CD4-positive, alpha-beta T cell (primary cell): ENCODE measurements at regions not wholly inside any gene's neighbourhood (a gene's known extent, or its start where the extent isn't known, plus 50 kb on each side); places are given as distances from the start of the nearest gene placed in this dataset.

ENCODE experiments used
- ATAC-seq: fragments of 200-7000 bp; cut with Tn5 transposase; one replicate; pipeline ENCODE4 v1.10.0; 2022; ENCODE audit warnings: mild to moderate bottlenecking; ENCODE audit not compliant: poor library complexity
- CTCF ChIA-PET: fragments of 350-600 bp; sonication (Branson Sonifier 250); formaldehyde crosslinking; loops from one replicate; lab custom pipeline; 2021; ENCODE audit warnings: antibody characterized with exemption, inconsistent platforms; lab: Charles Lee
- POLR2A ChIA-PET: fragments of 350-600 bp; sonication (Branson Sonifier 250); formaldehyde crosslinking; loops from one replicate; lab custom pipeline; 2021; ENCODE audit warnings: antibody characterized with exemption, inconsistent platforms; lab: Charles Lee
- DNase-seq, 14 experiments: peaks; one replicate each; pipeline ENCODE4 v3.0.0-alpha.2; 2013 to 2020; ENCODE audit warnings: mixed read lengths in 2 of 14
- H3K27ac ChIP-seq, 2 donors: one replicate each; pipeline versions ENCODE4 v1.5.1 to v1.7.0; 2013; ENCODE audit warnings: low read length in 2 of 2, low read depth in 1 of 2, mild to moderate bottlenecking in 1 of 2
- H3K27me3 ChIP-seq, 2 experiments: 1 replicate in 1 of 2; 2 replicates in 1 of 2; pipeline versions ENCODE4 v1.6.1 to v1.7.0; 2013; ENCODE audit warnings: low read length in 2 of 2, control low read depth in 1 of 2, mild to moderate bottlenecking in 1 of 2, moderate library complexity in 1 of 2; ENCODE audit not compliant: insufficient read depth in 2 of 2, control insufficient read depth in 1 of 2
- H3K36me3 ChIP-seq: one replicate; pipeline ENCODE4 v1.6.1; 2013; ENCODE audit warnings: low read length, control low read depth; ENCODE audit not compliant: insufficient read depth
- H3K4me1 ChIP-seq: one replicate; pipeline ENCODE4 v1.6.1; 2013; ENCODE audit warnings: low read length, control low read depth; ENCODE audit not compliant: insufficient read depth
- H3K4me3 ChIP-seq: one replicate; pipeline ENCODE4 v1.5.1; 2013; ENCODE audit warnings: mild to moderate bottlenecking, low read length, moderate library complexity
- H3K9me3 ChIP-seq, 2 experiments: 1 replicate in 1 of 2; 2 replicates in 1 of 2; pipeline versions ENCODE4 v1.6.1 to v1.7.0; 2013; ENCODE audit warnings: low read length in 2 of 2, mild to moderate bottlenecking in 2 of 2, control low read depth in 1 of 2, moderate library complexity in 1 of 2; ENCODE audit not compliant: control insufficient read depth in 1 of 2, insufficient read depth in 1 of 2
- H3K27ac Mint-ChIP-seq: one replicate; pipeline ENCODE4 v1.8.0; 2020; ENCODE audit warnings: mixed read lengths
- H3K27me3 Mint-ChIP-seq: one replicate; pipeline ENCODE4 v1.8.0; 2021; ENCODE audit warnings: mixed read lengths
- H3K36me3 Mint-ChIP-seq: one replicate; pipeline ENCODE4 v1.8.0; 2021; ENCODE audit warnings: low read depth, mixed read lengths
- H3K4me1 Mint-ChIP-seq: one replicate; pipeline ENCODE4 v1.8.0; 2021; ENCODE audit warnings: low read depth, mixed read lengths
- H3K4me3 Mint-ChIP-seq: one replicate; pipeline ENCODE4 v1.8.0; 2020; ENCODE audit warnings: mild to moderate bottlenecking, mixed read lengths
- H3K9me3 Mint-ChIP-seq: one replicate; pipeline ENCODE4 v1.8.0; 2020; ENCODE audit warnings: mixed read lengths
- CTCF ChIP-seq: fragments of 200-600 bp; IDR thresholded peaks from one replicate; pipeline ENCODE4 v1.8.0; 2022; ENCODE audit warnings: antibody characterized with exemption, mild to moderate bottlenecking
- intact Hi-C, 2 experiments: fragments of 100-400 bp; cut with DNase I in 1 of 2; cut with micrococcal nuclease in 1 of 2; formaldehyde crosslinking; loops; one replicate each; pipeline versions ENCODE4 v1.15.1 to v1.9.0; 2023 to 2025; cut with DNase I, micrococcal nuclease

- CTCF ChIA-PET: no interaction called here
- H3K27ac ChIP-seq: no peak overlapping the region
- no peaks in the 10 kb centered on the region for H3K9me3 Mint-ChIP-seq
- H3K27me3 ChIP-seq: peaks cover 0 to 2% of the 10 kb centered on the region in 2 experiments
- no peak overlapping the region for H3K4me3 ChIP-seq
- H3K4me1 ChIP-seq: no peaks in the 10 kb centered on the region
- TF ChIP-seq CTCF: no peak
- ATAC-seq: no peak
- H3K27ac Mint-ChIP-seq: no peak overlapping the region
- intact Hi-C loops: no loop called here
- no peaks in the 10 kb centered on the region for H3K36me3 ChIP-seq
- DNase-seq: no peak
- no peaks in the 10 kb centered on the region for H3K36me3 Mint-ChIP-seq
- no peak overlapping the region for H3K4me3 Mint-ChIP-seq
- peaks cover 12% of the 10 kb centered on the region for H3K27me3 Mint-ChIP-seq
- no peaks in the 10 kb centered on the region for H3K4me1 Mint-ChIP-seq
- POLR2A ChIA-PET: no interaction called here
- no peaks in the 10 kb centered on the region for H3K9me3 ChIP-seq
Measured at GRCh38 chr13:60288569-60288968, 108.5 kb upstream of the TDRD3 start.

- intact Hi-C loops: no loop called here
- Mint-ChIP-seq H3K27me3 (peaks cover 20% of the 10 kb centered on the region), H3K9me3 (no peaks in the 10 kb centered on the region), H3K27ac (no peak overlapping the region), H3K4me1 (no peaks in the 10 kb centered on the region), H3K36me3 (no peaks in the 10 kb centered on the region), H3K4me3 (no peak overlapping the region)
- TF ChIP-seq CTCF: no peak
- no peak overlapping the region for H3K4me3 ChIP-seq
- ChIA-PET POLR2A (no interaction called here), CTCF (no interaction called here)
- peaks cover 0 to 4% of the 10 kb centered on the region in 2 experiments for H3K27me3 ChIP-seq
- no peaks in the 10 kb centered on the region for H3K4me1 ChIP-seq
- H3K27ac ChIP-seq: no peak overlapping the region
- H3K36me3 ChIP-seq: no peaks in the 10 kb centered on the region
- H3K9me3 ChIP-seq: no peaks in the 10 kb centered on the region
- DNase-seq (no peak), ATAC-seq (no peak)
Measured at GRCh38 chr13:60303166-60303565, 93.9 kb upstream of the TDRD3 start.

- Mint-ChIP-seq H3K27me3 (peaks cover 5% of the 10 kb centered on the region), H3K9me3 (peaks cover 2% of the 10 kb centered on the region), H3K4me3 (no peak overlapping the region), H3K4me1 (peaks cover 12% of the 10 kb centered on the region), H3K36me3 (no peaks in the 10 kb centered on the region), H3K27ac (no peak overlapping the region)
- ChIA-PET CTCF (no interaction called here), POLR2A (no interaction called here)
- no peaks in the 10 kb centered on the region for H3K36me3 ChIP-seq
- no peak for TF ChIP-seq CTCF
- DNase-seq (no peak), ATAC-seq (no peak)
- no peak overlapping the region for H3K27ac ChIP-seq
- H3K4me1 ChIP-seq: peaks cover 7% of the 10 kb centered on the region
- intact Hi-C loops: no loop called here
- H3K9me3 ChIP-seq: no peaks in the 10 kb centered on the region
- no peak overlapping the region for H3K4me3 ChIP-seq
- H3K27me3 ChIP-seq: no peaks in the 10 kb centered on the region
Measured at GRCh38 chr13:60311527-60311926, 85.5 kb upstream of the TDRD3 start.
